GM12878 (cell line): ENCODE measurements at regions not wholly inside any gene's neighbourhood (a gene's known extent, or its start where the extent isn't known, plus 50 kb on each side); places are given as distances from the start of the nearest gene placed in this dataset.

ENCODE experiments used
- ATAC-seq: fragments of 200-7000 bp; cut with Tn5 transposase; 3 replicates; pipeline ENCODE4 v1.9.1; 2020; ENCODE audit warnings: mild to moderate bottlenecking, moderate library complexity
- BruUV-seq: library from RNA; stranded (reverse); fragments of 400-500 nt; replicated peaks from 2 replicates; lab custom pipeline; 2021; lab: Mats Ljungman, UMichigan
- CTCF ChIA-PET: fragments of 300-600 bp; sonication (Branson Sonifier 250); formaldehyde crosslinking; extraction: SDS; loops from one replicate; lab custom pipeline; 2021; ENCODE audit warnings: inconsistent platforms; lab: Yijun Ruan, JAX
- POLR2A ChIA-PET: fragments of 350-600 bp; formaldehyde crosslinking; extraction: SDS; loops from one replicate; lab custom pipeline; 2021; ENCODE audit warnings: inconsistent platforms; lab: Charles Lee
- RAD21 ChIA-PET: fragments of 300-600 bp; sonication (Branson Sonifier 250); formaldehyde crosslinking; loops from one replicate; lab custom pipeline; 2023; ENCODE audit warnings: antibody characterized with exemption; ENCODE audit not compliant: unreplicated experiment; lab: Charles Lee
- SMC1A ChIA-PET: fragments of 300-600 bp; sonication (Branson Sonifier 250); formaldehyde crosslinking; loops from one replicate; lab custom pipeline; 2023; ENCODE audit not compliant: unreplicated experiment, uncharacterized antibody; lab: Charles Lee
- DNase-seq: peaks from one replicate; pipeline ENCODE4 v3.0.0-alpha.2; 2011; ENCODE audit warnings: low read depth, low spot score
- FAIRE-seq: peaks from 3 replicates; lab custom pipeline; 2011; peaks lifted over from hg19 to GRCh38; lab: Jason Lieb, UNC
- H2AFZ ChIP-seq: 2 replicates; pipeline ENCODE4 v1.6.0; 2011; ENCODE audit warnings: low read depth, low read length, control low read depth; ENCODE audit not compliant: control insufficient read depth
- H3K27ac ChIP-seq: 2 replicates; pipeline ENCODE4 v1.5.1; 2011; ENCODE audit warnings: control low read depth; ENCODE audit not compliant: control insufficient read depth, insufficient read depth
- H3K27me3 ChIP-seq, 2 experiments: replicated peaks in 1 of 2; 2 replicates each; pipeline versions ENCODE4 v1.6.0 to v1.6.1; 2011; ENCODE audit warnings: low read length in 1 of 2; ENCODE audit not compliant: control insufficient read depth in 2 of 2, insufficient read depth in 2 of 2
- H3K36me3 ChIP-seq, 2 experiments: 2 replicates each; pipeline ENCODE4 v1.5.1; 2011; ENCODE audit warnings: low read length in 1 of 2; ENCODE audit not compliant: control insufficient read depth in 2 of 2, insufficient read depth in 2 of 2
- H3K4me1 ChIP-seq: 2 replicates; pipeline ENCODE4 v1.6.1; 2011; ENCODE audit warnings: mild to moderate bottlenecking, low read length, moderate library complexity, mixed read lengths; ENCODE audit not compliant: control insufficient read depth, insufficient read depth
- H3K4me2 ChIP-seq: 2 replicates; pipeline ENCODE4 v1.6.0; 2011; ENCODE audit warnings: control low read depth; ENCODE audit not compliant: control insufficient read depth, insufficient read depth
- H3K4me3 ChIP-seq: fragments of 200-600 bp; sonication (generic); 2 replicates; pipeline ENCODE4 v1.5.1; 2016
- H3K79me2 ChIP-seq: 2 replicates; pipeline ENCODE4 v1.6.0; 2011; ENCODE audit warnings: low read length; ENCODE audit not compliant: control insufficient read depth, insufficient read depth
- H3K9ac ChIP-seq: 2 replicates; pipeline ENCODE4 v1.8.0; 2011; ENCODE audit warnings: low read length, control low read depth, mixed read lengths; ENCODE audit not compliant: control insufficient read depth, insufficient read depth
- H3K9me3 ChIP-seq: replicated peaks from 3 replicates; pipeline ENCODE4 v1.5.1; 2011; ENCODE audit warnings: mild to moderate bottlenecking, low read length; ENCODE audit not compliant: control insufficient read depth, insufficient read depth
- H4K20me1 ChIP-seq: 2 replicates; pipeline ENCODE4 v1.6.0; 2011; ENCODE audit not compliant: control insufficient read depth, insufficient read depth
- ATF7 ChIP-seq: fragments of 450-650 bp; IDR thresholded peaks from 2 replicates; pipeline ENCODE4 v1.6.1; 2016; ENCODE audit warnings: low read depth, mild to moderate bottlenecking
- BCL11A ChIP-seq: IDR thresholded peaks from 2 replicates; pipeline ENCODE4 v1.6.1; 2011; ENCODE audit warnings: low read depth, low read length
- CBFB ChIP-seq: IDR thresholded peaks from 2 replicates; pipeline ENCODE4 v1.6.1; 2016; ENCODE audit warnings: antibody characterized with exemption, low read depth
- CEBPB ChIP-seq, 2 experiments: fragments of 150-350 bp in 1 of 2; IDR thresholded peaks; 2 replicates each; pipeline ENCODE4 v1.6.1; 2012 to 2014; ENCODE audit warnings: low read depth in 2 of 2, low read length in 2 of 2, borderline replicate concordance in 1 of 2, inconsistent platforms in 1 of 2
- GABPA ChIP-seq: IDR thresholded peaks from 2 replicates; pipeline ENCODE4 v1.6.1; 2014; ENCODE audit warnings: antibody characterized with exemption, low read depth, mild to moderate bottlenecking, inconsistent platforms
- IRF4 ChIP-seq: IDR thresholded peaks from 2 replicates; pipeline ENCODE4 v1.6.1; 2011; ENCODE audit warnings: low read depth, low read length
- JUNB ChIP-seq: IDR thresholded peaks from 2 replicates; pipeline ENCODE4 v1.6.1; 2016; ENCODE audit warnings: antibody characterized with exemption, mild to moderate bottlenecking
- LARP7 ChIP-seq: fragments of 450-650 bp; IDR thresholded peaks from 2 replicates; pipeline ENCODE4 v1.6.1; 2017; ENCODE audit warnings: mild to moderate bottlenecking
- NR2C1 ChIP-seq: fragments of 450-650 bp; IDR thresholded peaks from 2 replicates; pipeline ENCODE4 v1.6.1; 2017; ENCODE audit warnings: antibody characterized with exemption, mild to moderate bottlenecking, moderate library complexity
- RAD51 ChIP-seq: fragments of 450-650 bp; IDR thresholded peaks from 2 replicates; pipeline ENCODE4 v1.6.1; 2016; ENCODE audit warnings: moderate library complexity, mild to moderate bottlenecking, inconsistent platforms
- RUNX3 ChIP-seq: IDR thresholded peaks from 2 replicates; pipeline ENCODE4 v1.6.1; 2012; ENCODE audit warnings: low read length, inconsistent platforms
- SMAD1 ChIP-seq: fragments of 450-650 bp; IDR thresholded peaks from 2 replicates; pipeline ENCODE4 v1.6.1; 2018; ENCODE audit warnings: mild to moderate bottlenecking, low read depth; ENCODE audit not compliant: partially characterized antibody
- SUPT20H ChIP-seq: IDR thresholded peaks from 2 replicates; pipeline ENCODE4 v1.6.1; 2011; ENCODE audit warnings: low read depth, mild to moderate bottlenecking, low read length, moderate library complexity, borderline replicate concordance; ENCODE audit not compliant: control insufficient read depth
- TBL1XR1 ChIP-seq: IDR thresholded peaks from 2 replicates; pipeline ENCODE4 v1.6.1; 2012; ENCODE audit warnings: low read depth, low read length, improper control_type of control experiment
- ZSCAN29 ChIP-seq: fragments of 450-650 bp; IDR thresholded peaks from 2 replicates; pipeline ENCODE4 v1.6.1; 2017; ENCODE audit warnings: mild to moderate bottlenecking, moderate library complexity
- WGBS: methylation state at CpG from one replicate; pipeline ENCODE4 v1.1.6; 2016; ENCODE audit warnings: low lambda C conversion rate; ENCODE audit not compliant: insufficient replicate concordance, insufficient coverage; ENCODE audit errors: missing lambda C conversion rate; 5-methylcytosine and 5-hydroxymethylcytosine counted together
- in situ Hi-C: fragments of 300-500 bp; cut with MboI; formaldehyde crosslinking; loops from 9 replicates; pipeline ENCODE4 v1.14.3; 2018; ENCODE audit warnings: mixed read lengths
- intact Hi-C: fragments of 100-400 bp; cut with micrococcal nuclease; formaldehyde crosslinking; loops from one replicate; pipeline ENCODE4 v1.14.2; 2022; ENCODE audit not compliant: unreplicated experiment

GRCh38 chr10:113987805-113988204, 55.9 kb upstream of the ADRB1 start:
- H2AFZ ChIP-seq, result no peak overlapping the region; the same call in 1 of the 2 replicates
- no peaks in the 10 kb centered on the region for H3K36me3 ChIP-seq
- BruUV-seq, result no TSS peak
- H3K79me2 ChIP-seq, result no peaks in the 10 kb centered on the region
- TF ChIP-seq ATF7 (no peak), LARP7 (no peak), JUNB (peak; percentile 46), IRF4 (peak; percentile 23; the same call in 1 of the 2 replicates), CEBPB (IDR thresholded peaks at IDR 0.05; ENCODE audit: borderline replicate concordance in 1 of 2, low read depth in 2 of 2, low read length in 2 of 2) (peak in 1 of 2 experiments; percentile 78; a peak in 1 of 4 replicates), ZSCAN29 (no peak)
- H3K4me1 ChIP-seq, result peaks cover 20% of the 10 kb centered on the region
- H3K4me3 ChIP-seq, result no peak overlapping the region
- ChIA-PET SMC1A (interaction anchor here (1.4 kb wide), 1 partner anchor 59 kb away, joined by 4 read pairs; no protein-coding TSS in a partner anchor), CTCF (no interaction called here), POLR2A (no interaction called here), RAD21 (no interaction called here)
- DNase-seq (no peak), ATAC-seq (no peak), FAIRE-seq (no peak)
- in situ Hi-C loops, result no loop called here
- no peak overlapping the region for H3K9ac ChIP-seq
- H4K20me1 ChIP-seq, result no peaks in the 10 kb centered on the region
- intact Hi-C loops, result no loop called here
- no peaks in the 10 kb centered on the region for H3K27me3 ChIP-seq
- H3K27ac ChIP-seq, result no peak overlapping the region
- H3K9me3 ChIP-seq, result peaks cover 5% of the 10 kb centered on the region; the same call in 2 of the 3 replicates
- H3K4me2 ChIP-seq, result no peak overlapping the region
- 20% methylated on average over 2 of the region's 2 CpGs for WGBS

GRCh38 chr10:113988535-113988934, 55.1 kb upstream of the ADRB1 start:
- BruUV-seq, result no TSS peak
- Histone ChIP-seq H3K27ac (no peak overlapping the region), H3K4me3 (no peak overlapping the region), H4K20me1 (no peaks in the 10 kb centered on the region), H3K4me2 (no peak overlapping the region), H3K27me3 (no peaks in the 10 kb centered on the region), H3K36me3 (no peaks in the 10 kb centered on the region), H3K9me3 (peaks cover 5% of the 10 kb centered on the region; the same call in 2 of the 3 replicates), H3K9ac (no peak overlapping the region), H3K79me2 (no peaks in the 10 kb centered on the region), H2AFZ (no peak overlapping the region), H3K4me1 (peaks cover 13% of the 10 kb centered on the region)
- ChIA-PET CTCF (interaction anchor here (0.6 kb wide), 1 partner anchor 309 kb away, joined by 3 read pairs; no protein-coding TSS in a partner anchor), POLR2A (no interaction called here), SMC1A (interaction anchor here (1.4 kb wide), 1 partner anchor 60 kb away, joined by 4 read pairs; no protein-coding TSS in a partner anchor), RAD21 (no interaction called here)
- in situ Hi-C loops (no loop called here), intact Hi-C loops (no loop called here)
- no peak for FAIRE-seq
- 36% methylated on average over 3 of the region's 3 CpGs for WGBS
- TF ChIP-seq CBFB (no peak), RUNX3 (no peak), SMAD1 (no peak), BCL11A (no peak), RAD51 (no peak), GABPA (no peak), SUPT20H (no peak), TBL1XR1 (no peak), IRF4 (no peak), NR2C1 (no peak)
- no peak for DNase-seq
- no peak for ATAC-seq
